ENCODE measurements at regions not wholly inside any gene's neighbourhood (a gene's known extent, or its start where the extent isn't known, plus 50 kb on each side); places are given as distances from the start of the nearest gene placed in this dataset.
"Not testable (repeated sequence)": the region's sequence is repeated elsewhere in the genome, so short reads cannot be mapped to it uniquely, and the experiment has no call there.

GRCh38 chr12:88868050-88868449, 287.8 kb upstream of the KITLG start:
- in situ Hi-C loops (cut with MboI; ENCODE audit: low sequenced_read_pairs): no loop called here

GRCh38 chr12:88867510-88867909, 287.2 kb upstream of the KITLG start:
- in situ Hi-C loops (cut with MboI; ENCODE audit: low sequenced_read_pairs): no loop called here

GRCh38 chr12:88866881-88867280, 286.6 kb upstream of the KITLG start:
- in situ Hi-C loops (cut with MboI; ENCODE audit: low sequenced_read_pairs): no loop called here

DNA sequence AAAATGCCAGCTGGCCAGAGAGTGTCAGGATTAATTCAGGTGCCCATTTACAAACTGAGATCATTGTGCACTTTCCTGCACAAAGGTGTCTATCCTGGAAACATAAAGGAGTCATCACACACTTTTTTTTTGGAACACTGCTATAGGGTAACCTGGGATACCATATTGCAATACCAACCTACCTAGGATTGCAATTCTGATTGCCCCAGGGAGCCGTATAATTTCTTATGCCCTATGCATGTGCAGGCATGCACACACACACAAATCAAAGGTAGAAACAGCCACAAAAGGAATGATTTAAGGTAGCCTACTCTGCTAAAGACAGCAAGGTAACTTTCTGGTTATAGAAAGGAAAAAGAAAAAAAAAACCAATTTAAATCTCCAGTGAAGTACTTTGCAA, 285.3 kb upstream of the KITLG start:
- in situ Hi-C loops (cut with MboI; ENCODE audit: low sequenced_read_pairs): no loop called here

GRCh38 chr12:88860851-88861250, 280.6 kb upstream of the KITLG start:
- in situ Hi-C loops (cut with MboI; ENCODE audit: low sequenced_read_pairs): no loop called here

- in situ Hi-C loops (cut with MboI; ENCODE audit: low sequenced_read_pairs): no loop called here
These were observed 275.9 kb upstream of the KITLG start for GRCh38 chr12:88856201-88856600.

GRCh38 chr12:88855301-88855700, 275.0 kb upstream of the KITLG start:
- in situ Hi-C loops (cut with MboI; ENCODE audit: low sequenced_read_pairs): no loop called here

DNA sequence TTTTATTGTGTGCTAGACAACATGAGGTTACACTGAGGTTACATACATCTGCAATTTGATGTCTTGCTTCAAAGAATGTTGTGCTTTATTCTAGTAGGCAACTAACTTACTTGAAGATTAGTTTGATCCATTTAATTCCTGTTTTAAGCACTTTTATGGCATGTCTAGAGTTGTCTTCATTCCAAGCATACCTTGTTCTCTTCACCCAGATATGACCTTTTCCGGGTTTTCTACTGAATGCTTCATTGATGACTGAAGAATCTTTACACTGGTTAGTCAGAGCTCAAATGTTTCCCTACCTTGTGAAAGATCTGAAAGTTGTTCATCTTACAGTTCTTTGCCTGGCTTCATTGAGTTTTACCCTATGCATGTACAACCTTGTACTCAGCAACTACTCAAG, 274.0 kb upstream of the KITLG start:
- in situ Hi-C loops (cut with MboI; ENCODE audit: low sequenced_read_pairs): no loop called here

GRCh38 chr12:88847246-88847645, 267.0 kb upstream of the KITLG start:
- in situ Hi-C loops (cut with MboI; ENCODE audit: low sequenced_read_pairs): not testable (repeated sequence)

DNA sequence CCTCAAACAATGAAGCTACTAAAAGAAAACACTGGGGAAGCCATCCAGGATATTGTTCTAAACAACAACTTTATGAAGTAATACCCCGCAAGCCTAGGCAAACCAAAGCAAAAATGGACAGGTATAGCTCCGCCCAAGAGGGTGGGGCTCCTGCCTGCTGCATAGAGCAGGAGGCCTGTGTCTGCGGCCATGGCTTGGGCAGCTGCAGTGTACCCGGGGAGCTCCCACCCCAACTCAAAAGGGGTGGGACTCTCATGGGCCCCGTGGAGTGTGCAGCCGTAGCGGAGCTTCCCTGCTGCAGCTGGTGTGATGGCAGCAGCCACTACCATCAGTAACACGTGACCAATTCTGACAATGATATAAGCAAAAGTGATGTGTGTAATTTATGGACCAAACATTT, 264.2 kb upstream of the KITLG start:
- in situ Hi-C loops (cut with MboI; ENCODE audit: low sequenced_read_pairs): no loop called here

DNA sequence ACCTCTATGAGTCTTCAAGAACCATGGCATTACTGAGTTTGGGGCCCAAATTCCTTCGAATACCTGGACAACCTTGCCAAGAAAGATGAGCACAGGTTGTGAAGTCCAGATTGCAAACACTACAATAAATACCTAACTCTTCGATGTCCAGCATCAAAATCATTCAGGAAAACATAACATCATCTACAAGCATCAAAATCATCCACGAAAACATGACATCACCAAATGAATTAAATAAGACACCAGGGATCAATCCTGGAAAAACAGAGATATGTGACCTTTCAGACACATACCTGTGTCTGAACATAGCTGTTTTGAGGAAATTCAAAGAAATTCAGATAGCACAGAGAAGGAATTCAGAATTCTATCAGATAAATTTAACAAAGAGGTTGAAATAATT, 262.0 kb upstream of the KITLG start:
- in situ Hi-C loops (cut with MboI; ENCODE audit: low sequenced_read_pairs): no loop called here

DNA sequence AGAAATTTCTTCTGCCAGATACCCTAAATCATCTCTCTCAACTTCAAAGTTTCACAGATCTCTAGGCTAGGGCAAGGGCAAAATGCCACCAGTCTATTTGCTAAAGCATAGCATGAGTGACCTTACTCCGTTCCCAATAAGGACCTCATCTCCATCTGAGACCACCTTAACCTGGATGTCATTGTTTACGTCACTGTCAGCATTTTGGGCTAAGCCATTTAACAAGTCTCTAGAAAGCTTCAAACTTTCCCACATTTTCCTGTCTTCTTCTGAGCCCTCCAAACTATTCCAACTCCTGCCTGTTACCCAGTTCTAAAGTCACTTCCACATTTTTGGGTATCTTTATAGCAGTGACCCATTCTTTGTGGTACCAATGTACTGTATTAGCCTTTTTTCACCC, 259.2 kb upstream of the KITLG start:
- in situ Hi-C loops (cut with MboI; ENCODE audit: low sequenced_read_pairs): no loop called here

- in situ Hi-C loops (cut with MboI; ENCODE audit: low sequenced_read_pairs): no loop called here
These were observed 255.9 kb upstream of the KITLG start for GRCh38 chr12:88836156-88836555.

DNA sequence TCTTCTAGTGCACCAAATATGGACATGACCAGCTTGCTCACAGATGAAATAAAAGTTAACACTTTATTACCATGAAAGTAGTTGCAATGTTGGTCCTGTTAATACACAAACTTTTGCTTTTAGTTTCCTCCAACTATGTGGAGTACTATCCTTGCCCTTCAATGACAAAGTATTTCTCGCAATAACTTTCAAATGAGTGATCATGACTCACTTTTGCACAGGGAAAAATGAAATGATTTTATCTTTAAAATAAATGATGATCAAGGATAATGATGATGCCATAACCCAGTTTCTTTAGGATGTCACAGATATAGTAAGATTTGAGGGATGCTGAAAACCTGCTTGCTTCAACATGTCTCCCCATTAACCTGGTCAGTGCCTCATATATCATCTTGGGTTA, 254.0 kb upstream of the KITLG start:
- in situ Hi-C loops (cut with MboI; ENCODE audit: low sequenced_read_pairs): no loop called here

DNA sequence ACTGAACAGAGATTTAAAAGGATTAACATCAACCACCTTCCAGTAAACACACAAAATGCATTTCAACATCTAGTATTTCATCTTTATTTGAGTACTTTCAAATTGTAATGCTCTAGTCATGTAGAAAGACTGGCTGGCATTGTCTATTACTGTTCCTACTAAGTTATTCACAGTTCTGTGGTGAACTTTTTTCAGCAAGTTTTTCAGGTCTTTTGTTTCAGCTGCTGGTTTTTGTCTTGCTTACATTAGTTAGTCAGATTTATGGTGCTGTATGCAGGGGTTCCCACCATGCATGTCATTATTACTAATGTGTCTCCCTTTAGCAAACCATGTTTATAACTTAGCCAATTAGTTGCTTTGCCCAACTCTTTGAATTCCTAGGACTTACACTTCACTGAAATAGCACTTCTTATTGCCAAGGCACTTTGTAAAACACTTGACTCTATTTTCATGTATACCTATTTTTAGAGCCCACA, 253.4 kb upstream of the KITLG start:
- in situ Hi-C loops (cut with MboI; ENCODE audit: low sequenced_read_pairs): no loop called here

GRCh38 chr12:88828537-88828936, 248.3 kb upstream of the KITLG start:
- in situ Hi-C loops (cut with MboI; ENCODE audit: low sequenced_read_pairs): not testable (repeated sequence)

DNA sequence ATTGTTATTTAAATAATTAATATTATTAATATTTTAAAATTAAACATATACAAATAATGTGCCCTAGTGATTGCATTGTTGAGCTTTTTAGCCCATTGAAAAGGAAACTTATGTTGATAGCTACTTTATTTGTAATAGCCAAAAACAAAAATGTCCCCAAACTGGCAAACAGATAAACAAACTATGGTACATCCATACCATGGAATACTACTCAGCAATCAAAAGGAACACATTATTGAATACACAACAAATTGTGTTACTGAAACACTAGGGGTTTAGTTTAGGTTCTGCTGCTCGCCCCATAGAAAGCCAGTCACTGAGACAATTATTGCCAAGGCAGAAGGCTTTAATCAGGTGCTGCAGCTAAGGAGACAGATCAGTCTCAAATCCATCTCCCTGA, 239.7 kb upstream of the KITLG start:
- in situ Hi-C loops (cut with MboI; ENCODE audit: low sequenced_read_pairs): no loop called here

DNA sequence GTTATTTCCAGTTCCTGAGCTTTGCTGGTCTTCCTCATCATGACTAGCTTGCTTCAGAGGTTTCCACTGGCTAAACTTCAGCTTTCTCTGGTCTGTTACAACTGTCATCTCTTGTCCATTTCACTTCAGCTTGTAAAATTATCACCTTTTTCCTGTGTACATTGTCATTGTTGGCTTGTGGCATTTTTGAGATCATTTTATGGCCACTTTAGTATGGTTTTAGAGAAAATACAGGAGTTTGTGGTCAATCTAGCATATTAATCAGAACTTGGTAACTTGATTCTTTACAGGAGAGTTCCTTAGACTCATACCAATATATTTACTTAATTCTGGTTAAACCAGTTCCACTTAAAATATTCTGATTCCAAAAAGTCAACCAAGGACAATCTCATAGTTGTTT, 235.9 kb upstream of the KITLG start:
- in situ Hi-C loops (cut with MboI; ENCODE audit: low sequenced_read_pairs): no loop called here

- in situ Hi-C loops (cut with MboI; ENCODE audit: low sequenced_read_pairs): no loop called here
These were observed 234.5 kb upstream of the KITLG start for GRCh38 chr12:88814779-88815178.

DNA sequence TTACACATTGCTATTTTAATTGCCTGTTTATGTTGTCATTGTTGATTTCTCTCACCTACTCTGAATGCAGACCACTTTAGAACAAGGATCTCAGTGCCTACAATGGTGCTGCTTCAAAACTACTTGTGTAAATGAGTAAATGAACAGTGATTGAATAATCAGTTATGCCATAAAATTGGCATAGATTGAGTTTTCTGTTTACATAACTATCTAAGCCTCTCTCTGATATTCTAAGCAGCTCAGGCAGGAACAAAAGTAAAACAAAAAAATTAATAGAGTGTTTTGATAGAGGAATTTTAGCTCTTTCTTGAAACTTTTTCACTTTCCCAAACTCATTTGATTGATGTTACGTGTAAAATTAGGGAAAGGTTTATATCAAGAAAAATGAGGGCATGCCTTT, 232.3 kb upstream of the KITLG start:
- in situ Hi-C loops (cut with MboI; ENCODE audit: low sequenced_read_pairs): no loop called here

DNA sequence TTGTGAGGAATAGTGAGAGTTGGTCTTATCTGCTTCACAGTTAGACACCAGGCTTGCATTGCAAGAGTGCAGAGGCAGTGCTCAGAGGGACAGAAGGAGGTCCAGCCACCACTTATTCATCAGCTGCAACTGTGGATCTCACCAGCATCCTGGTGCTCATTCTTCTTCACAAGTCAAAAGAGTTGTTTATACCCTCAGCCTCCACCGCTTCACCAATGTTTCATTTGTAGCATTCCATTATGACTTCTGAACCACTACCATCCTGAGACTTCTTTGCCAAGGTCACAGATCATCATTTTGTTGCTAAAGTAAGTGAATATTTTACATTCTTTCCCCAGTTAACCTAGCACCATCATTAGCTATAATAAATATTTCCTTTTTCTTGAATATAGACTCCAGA, 230.5 kb upstream of the KITLG start:
- in situ Hi-C loops (cut with MboI; ENCODE audit: low sequenced_read_pairs): no loop called here

DNA sequence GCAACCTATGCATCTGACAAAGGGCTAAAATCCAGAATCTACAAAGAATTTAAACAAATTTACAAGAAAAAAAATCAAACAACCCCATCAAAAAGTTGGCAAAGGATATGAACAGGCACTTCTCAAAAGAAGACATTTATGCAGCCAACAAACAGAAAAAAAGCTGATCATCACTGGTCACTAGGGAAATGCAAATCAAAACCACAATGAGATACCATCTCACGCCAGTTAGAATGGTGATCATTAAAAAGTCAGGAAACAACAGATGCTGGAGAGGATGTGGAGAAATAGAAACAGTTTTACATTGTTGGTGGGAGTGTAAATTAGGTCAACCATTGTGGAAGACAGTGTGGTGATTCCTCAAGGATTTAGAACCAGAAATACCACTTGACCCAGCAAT, 229.6 kb upstream of the KITLG start:
- in situ Hi-C loops (cut with MboI; ENCODE audit: low sequenced_read_pairs): not testable (repeated sequence)

- in situ Hi-C loops (cut with MboI; ENCODE audit: low sequenced_read_pairs): no loop called here
These were observed 225.4 kb upstream of the KITLG start for GRCh38 chr12:88805692-88806091.

- in situ Hi-C loops (cut with MboI; ENCODE audit: low sequenced_read_pairs): no loop called here
These were observed 225.0 kb upstream of the KITLG start for GRCh38 chr12:88805286-88805685.

Measured in HL-60/S4 treated with phorbol 12-myristate 13-acetate at 8.2 ng/mL for 4 days and 3 days (cell line).